GM12878 (cell line): ENCODE measurements at regions not wholly inside any gene's neighbourhood (a gene's known extent, or its start where the extent isn't known, plus 50 kb on each side); places are given as distances from the start of the nearest gene placed in this dataset.

Experiments used
- ATAC-seq: fragments of 200-7000 bp; cut with Tn5 transposase; 3 replicates; pipeline ENCODE4 v1.9.1; 2020; ENCODE audit warnings: mild to moderate bottlenecking, moderate library complexity
- BruUV-seq: library from RNA; stranded (reverse); fragments of 400-500 nt; replicated peaks from 2 replicates; lab custom pipeline; 2021; lab: Mats Ljungman, UMichigan
- CTCF ChIA-PET: fragments of 300-600 bp; sonication (Branson Sonifier 250); formaldehyde crosslinking; extraction: SDS; loops from one replicate; lab custom pipeline; 2021; ENCODE audit warnings: inconsistent platforms; lab: Yijun Ruan, JAX
- POLR2A ChIA-PET: fragments of 350-600 bp; formaldehyde crosslinking; extraction: SDS; loops from one replicate; lab custom pipeline; 2021; ENCODE audit warnings: inconsistent platforms; lab: Charles Lee
- RAD21 ChIA-PET: fragments of 300-600 bp; sonication (Branson Sonifier 250); formaldehyde crosslinking; loops from one replicate; lab custom pipeline; 2023; ENCODE audit warnings: antibody characterized with exemption; ENCODE audit not compliant: unreplicated experiment; lab: Charles Lee
- SMC1A ChIA-PET: fragments of 300-600 bp; sonication (Branson Sonifier 250); formaldehyde crosslinking; loops from one replicate; lab custom pipeline; 2023; ENCODE audit not compliant: unreplicated experiment, uncharacterized antibody; lab: Charles Lee
- DNase-seq: peaks from one replicate; pipeline ENCODE4 v3.0.0-alpha.2; 2011; ENCODE audit warnings: low read depth, low spot score
- FAIRE-seq: peaks from 3 replicates; lab custom pipeline; 2011; peaks lifted over from hg19 to GRCh38; lab: Jason Lieb, UNC
- H2AFZ ChIP-seq: 2 replicates; pipeline ENCODE4 v1.6.0; 2011; ENCODE audit warnings: low read depth, low read length, control low read depth; ENCODE audit not compliant: control insufficient read depth
- H3K27ac ChIP-seq: 2 replicates; pipeline ENCODE4 v1.5.1; 2011; ENCODE audit warnings: control low read depth; ENCODE audit not compliant: control insufficient read depth, insufficient read depth
- H3K27me3 ChIP-seq, 2 experiments: replicated peaks in 1 of 2; 2 replicates each; pipeline versions ENCODE4 v1.6.0 to v1.6.1; 2011; ENCODE audit warnings: low read length in 1 of 2; ENCODE audit not compliant: control insufficient read depth in 2 of 2, insufficient read depth in 2 of 2
- H3K36me3 ChIP-seq, 2 experiments: 2 replicates each; pipeline ENCODE4 v1.5.1; 2011; ENCODE audit warnings: low read length in 1 of 2; ENCODE audit not compliant: control insufficient read depth in 2 of 2, insufficient read depth in 2 of 2
- H3K4me1 ChIP-seq: 2 replicates; pipeline ENCODE4 v1.6.1; 2011; ENCODE audit warnings: mild to moderate bottlenecking, low read length, moderate library complexity, mixed read lengths; ENCODE audit not compliant: control insufficient read depth, insufficient read depth
- H3K4me2 ChIP-seq: 2 replicates; pipeline ENCODE4 v1.6.0; 2011; ENCODE audit warnings: control low read depth; ENCODE audit not compliant: control insufficient read depth, insufficient read depth
- H3K4me3 ChIP-seq: fragments of 200-600 bp; sonication (generic); 2 replicates; pipeline ENCODE4 v1.5.1; 2016
- H3K79me2 ChIP-seq: 2 replicates; pipeline ENCODE4 v1.6.0; 2011; ENCODE audit warnings: low read length; ENCODE audit not compliant: control insufficient read depth, insufficient read depth
- H3K9ac ChIP-seq: 2 replicates; pipeline ENCODE4 v1.8.0; 2011; ENCODE audit warnings: low read length, control low read depth, mixed read lengths; ENCODE audit not compliant: control insufficient read depth, insufficient read depth
- H3K9me3 ChIP-seq: replicated peaks from 3 replicates; pipeline ENCODE4 v1.5.1; 2011; ENCODE audit warnings: mild to moderate bottlenecking, low read length; ENCODE audit not compliant: control insufficient read depth, insufficient read depth
- H4K20me1 ChIP-seq: 2 replicates; pipeline ENCODE4 v1.6.0; 2011; ENCODE audit not compliant: control insufficient read depth, insufficient read depth
- BCL11A ChIP-seq: IDR thresholded peaks from 2 replicates; pipeline ENCODE4 v1.6.1; 2011; ENCODE audit warnings: low read depth, low read length
- BRCA1 ChIP-seq: IDR thresholded peaks from 2 replicates; pipeline ENCODE4 v1.6.1; 2011; ENCODE audit warnings: low read depth, low read length, improper control_type of control experiment
- CBX5 ChIP-seq: sonication (generic); IDR thresholded peaks from 2 replicates; pipeline ENCODE4 v1.6.1; 2016; ENCODE audit warnings: low read depth, moderate library complexity, mild to moderate bottlenecking, inconsistent platforms
- EED ChIP-seq: sonication (generic); IDR thresholded peaks from 2 replicates; pipeline ENCODE4 v1.6.1; 2016; ENCODE audit warnings: antibody characterized with exemption, low read depth
- EP300 ChIP-seq, 2 experiments: fragments of 150-350 bp in 1 of 2; IDR thresholded peaks; 2 replicates each; pipeline ENCODE4 v1.6.1; 2011 to 2012; ENCODE audit warnings: low read depth in 2 of 2, low read length in 2 of 2, borderline replicate concordance in 1 of 2, improper control_type of control experiment in 1 of 2, inconsistent platforms in 1 of 2; ENCODE audit not compliant: control insufficient read depth in 1 of 2
- ETV6 ChIP-seq, 2 experiments: fragments of 450-650 bp in 1 of 2; IDR thresholded peaks in 1 of 2; conservative IDR thresholded peaks in 1 of 2; 2 replicates each; pipeline ENCODE4 v1.6.1; 2014; ENCODE audit warnings: antibody characterized with exemption in 1 of 2, borderline replicate concordance in 1 of 2, low read depth in 1 of 2, mild to moderate bottlenecking in 1 of 2, moderate library complexity in 1 of 2
- GABPA ChIP-seq: IDR thresholded peaks from 2 replicates; pipeline ENCODE4 v1.6.1; 2014; ENCODE audit warnings: antibody characterized with exemption, low read depth, mild to moderate bottlenecking, inconsistent platforms
- JUNB ChIP-seq: IDR thresholded peaks from 2 replicates; pipeline ENCODE4 v1.6.1; 2016; ENCODE audit warnings: antibody characterized with exemption, mild to moderate bottlenecking
- JUND ChIP-seq: IDR thresholded peaks from 2 replicates; pipeline ENCODE4 v1.6.1; 2012; ENCODE audit warnings: low read depth, mild to moderate bottlenecking, low read length, improper control_type of control experiment, moderate library complexity
- MTA2 ChIP-seq: fragments of 450-650 bp; IDR thresholded peaks from 2 replicates; pipeline ENCODE4 v1.6.1; 2016; ENCODE audit warnings: low read depth, mild to moderate bottlenecking, moderate library complexity
- MXI1 ChIP-seq: fragments of 150-350 bp; IDR thresholded peaks from 2 replicates; pipeline ENCODE4 v1.6.1; 2011; ENCODE audit warnings: low read depth, mild to moderate bottlenecking, inconsistent platforms, low read length, improper control_type of control experiment
- NFIC ChIP-seq: IDR thresholded peaks from 2 replicates; pipeline ENCODE4 v1.6.1; 2012; ENCODE audit warnings: low read depth, mild to moderate bottlenecking, inconsistent platforms, low read length, moderate library complexity
- NFXL1 ChIP-seq: fragments of 450-650 bp; IDR thresholded peaks from 2 replicates; pipeline ENCODE4 v1.6.1; 2017; ENCODE audit warnings: antibody characterized with exemption, mild to moderate bottlenecking, borderline replicate concordance
- NR2C2 ChIP-seq: IDR thresholded peaks from 2 replicates; pipeline ENCODE4 v1.6.1; 2011; ENCODE audit warnings: borderline replicate concordance, low read depth; ENCODE audit not compliant: control insufficient read depth, insufficient read length
- PRDM15 ChIP-seq: fragments of 450-650 bp; formaldehyde crosslinking; IDR thresholded peaks from 2 replicates; pipeline ENCODE4 v1.4.0; 2020; ENCODE audit warnings: mild to moderate bottlenecking, moderate library complexity
- SMARCA5 ChIP-seq: fragments of 450-650 bp; IDR thresholded peaks from 2 replicates; pipeline ENCODE4 v1.6.1; 2017; ENCODE audit warnings: mild to moderate bottlenecking
- SPI1 ChIP-seq: IDR thresholded peaks from 2 replicates; pipeline ENCODE4 v1.6.1; 2011; ENCODE audit warnings: low read depth, mild to moderate bottlenecking, low read length, moderate library complexity, borderline replicate concordance; ENCODE audit not compliant: insufficient read depth
- SRF ChIP-seq, 2 experiments: IDR thresholded peaks; 2 replicates each; pipeline ENCODE4 v1.6.1; 2011; ENCODE audit warnings: low read depth in 2 of 2, low read length in 2 of 2, mild to moderate bottlenecking in 1 of 2, moderate library complexity in 1 of 2
- WGBS: methylation state at CpG from one replicate; pipeline ENCODE4 v1.1.6; 2016; ENCODE audit warnings: low lambda C conversion rate; ENCODE audit not compliant: insufficient replicate concordance, insufficient coverage; ENCODE audit errors: missing lambda C conversion rate; 5-methylcytosine and 5-hydroxymethylcytosine counted together
- in situ Hi-C: fragments of 300-500 bp; cut with MboI; formaldehyde crosslinking; loops from 9 replicates; pipeline ENCODE4 v1.14.3; 2018; ENCODE audit warnings: mixed read lengths
- intact Hi-C: fragments of 100-400 bp; cut with micrococcal nuclease; formaldehyde crosslinking; loops from one replicate; pipeline ENCODE4 v1.14.2; 2022; ENCODE audit not compliant: unreplicated experiment

DNA sequence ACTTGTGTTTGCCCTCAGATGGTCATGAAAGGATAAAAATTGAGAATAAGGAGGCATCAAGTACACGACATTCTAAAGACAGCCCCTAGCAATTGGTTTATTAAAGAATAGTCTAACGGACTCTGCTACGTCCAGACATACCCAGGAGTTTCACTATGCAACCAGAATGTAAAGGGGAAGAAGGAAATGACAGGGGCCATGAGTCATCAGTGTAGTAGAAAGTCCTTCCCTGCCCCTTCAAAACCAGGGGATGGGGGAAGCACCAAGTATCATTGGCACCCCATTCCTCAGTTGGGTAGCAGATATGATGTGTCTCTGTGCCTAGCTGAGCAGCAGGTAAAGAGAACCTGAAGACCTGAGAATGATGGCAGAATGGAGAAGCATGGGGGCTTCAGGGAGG, 367.4 kb downstream of the IL20RB start:
- Histone ChIP-seq H3K4me3 (peak overlapping the region; percentile 3; the same call in 1 of the 2 replicates), H3K4me2 (peak overlapping the region; percentile 26; the same call in 1 of the 2 replicates), H3K27ac (peak overlapping the region; percentile 18; the same call in 1 of the 2 replicates), H3K36me3 (no peaks in the 10 kb centered on the region), H2AFZ (peak overlapping the region; percentile 28), H3K4me1 (peaks cover 9% of the 10 kb centered on the region; the same call in 1 of the 2 replicates), H3K9me3 (peaks cover 2% of the 10 kb centered on the region; the same call in 2 of the 3 replicates), H3K9ac (no peak overlapping the region), H3K27me3 (no peaks in the 10 kb centered on the region), H3K79me2 (no peaks in the 10 kb centered on the region), H4K20me1 (no peaks in the 10 kb centered on the region)
- no TSS peak for BruUV-seq
- ChIA-PET POLR2A (interaction anchor here (0.7 to 1.0 kb wide), 2 partner anchors 9 to 1129 kb away, joined by 3 read pairs; no protein-coding TSS in a partner anchor), SMC1A (interaction anchor here (1.2 kb wide), 1 partner anchor 9 kb away, joined by 3 read pairs; no protein-coding TSS in a partner anchor), RAD21 (interaction anchor here (1.0 kb wide), 1 partner anchor 145 kb away, joined by 4 read pairs; no protein-coding TSS in a partner anchor), CTCF (interaction anchor here (1.4 kb wide), 1 partner anchor 9 kb away, joined by 4 read pairs; no protein-coding TSS in a partner anchor)
- ATAC-seq (peak; percentile 84), DNase-seq (peak; percentile 31), FAIRE-seq (no peak)
- 5% methylated on average over 3 of the region's 3 CpGs for WGBS
- intact Hi-C loops, result loop anchor here (10.0 kb wide), 1 partner anchor 710 kb away; no protein-coding TSS in a partner anchor
- in situ Hi-C loops, result no loop called here
- TF ChIP-seq PRDM15 (no peak), EP300 (IDR thresholded peaks at IDR 0.05; ENCODE audit: borderline replicate concordance in 1 of 2, control insufficient read depth in 1 of 2, low read depth in 2 of 2, low read length in 2 of 2) (peak in 1 of 2 experiments; percentile 36; a peak in 2 of 4 replicates), SRF (IDR thresholded peaks at IDR 0.05; ENCODE audit: low read depth in 2 of 2, low read length in 2 of 2) (no peak), EED (peak; percentile 92), GABPA (0 out of 2 replicates have a peak, but pooled peaks have one; percentile 51), MTA2 (0 out of 2 replicates have a peak, but pooled peaks have one; percentile 30), JUND (no peak; the same call in 1 of the 2 replicates), NFXL1 (no peak), BRCA1 (no peak), MXI1 (no peak), NFIC (peak; percentile 76; the same call in 1 of the 2 replicates), BCL11A (0 out of 2 replicates have a peak, but pooled peaks have one; percentile 36), JUNB (peak; percentile 87), ETV6 (conservative IDR thresholded peaks at IDR 0.05 in 1 of 2, IDR thresholded peaks at IDR 0.05 in 1 of 2; ENCODE audit: borderline replicate concordance in 1 of 2, low read depth in 1 of 2) (peak in 1 of 2 experiments; percentile 88; a peak in 2 of 4 replicates), SPI1 (peak; percentile 37; the same call in 1 of the 2 replicates), CBX5 (0 out of 2 replicates have a peak, but pooled peaks have one; percentile 53), SMARCA5 (0 out of 2 replicates have a peak, but pooled peaks have one; percentile 20), NR2C2 (no peak)
